GM12878 (cell line): ENCODE measurements at regions not wholly inside any gene's neighbourhood (a gene's known extent, or its start where the extent isn't known, plus 50 kb on each side); places are given as distances from the start of the nearest gene placed in this dataset.

Source experiments
- ATAC-seq: fragments of 200-7000 bp; cut with Tn5 transposase; 3 replicates; pipeline ENCODE4 v1.9.1; 2020; ENCODE audit warnings: mild to moderate bottlenecking, moderate library complexity
- BruUV-seq: library from RNA; stranded (reverse); fragments of 400-500 nt; replicated peaks from 2 replicates; lab custom pipeline; 2021; lab: Mats Ljungman, UMichigan
- CTCF ChIA-PET: fragments of 300-600 bp; sonication (Branson Sonifier 250); formaldehyde crosslinking; extraction: SDS; loops from one replicate; lab custom pipeline; 2021; ENCODE audit warnings: inconsistent platforms; lab: Yijun Ruan, JAX
- POLR2A ChIA-PET: fragments of 350-600 bp; formaldehyde crosslinking; extraction: SDS; loops from one replicate; lab custom pipeline; 2021; ENCODE audit warnings: inconsistent platforms; lab: Charles Lee
- RAD21 ChIA-PET: fragments of 300-600 bp; sonication (Branson Sonifier 250); formaldehyde crosslinking; loops from one replicate; lab custom pipeline; 2023; ENCODE audit warnings: antibody characterized with exemption; ENCODE audit not compliant: unreplicated experiment; lab: Charles Lee
- SMC1A ChIA-PET: fragments of 300-600 bp; sonication (Branson Sonifier 250); formaldehyde crosslinking; loops from one replicate; lab custom pipeline; 2023; ENCODE audit not compliant: unreplicated experiment, uncharacterized antibody; lab: Charles Lee
- DNase-seq: peaks from one replicate; pipeline ENCODE4 v3.0.0-alpha.2; 2011; ENCODE audit warnings: low read depth, low spot score
- FAIRE-seq: peaks from 3 replicates; lab custom pipeline; 2011; peaks lifted over from hg19 to GRCh38; lab: Jason Lieb, UNC
- H2AFZ ChIP-seq: 2 replicates; pipeline ENCODE4 v1.6.0; 2011; ENCODE audit warnings: low read depth, low read length, control low read depth; ENCODE audit not compliant: control insufficient read depth
- H3K27ac ChIP-seq: 2 replicates; pipeline ENCODE4 v1.5.1; 2011; ENCODE audit warnings: control low read depth; ENCODE audit not compliant: control insufficient read depth, insufficient read depth
- H3K27me3 ChIP-seq, 2 experiments: replicated peaks in 1 of 2; 2 replicates each; pipeline versions ENCODE4 v1.6.0 to v1.6.1; 2011; ENCODE audit warnings: low read length in 1 of 2; ENCODE audit not compliant: control insufficient read depth in 2 of 2, insufficient read depth in 2 of 2
- H3K36me3 ChIP-seq, 2 experiments: 2 replicates each; pipeline ENCODE4 v1.5.1; 2011; ENCODE audit warnings: low read length in 1 of 2; ENCODE audit not compliant: control insufficient read depth in 2 of 2, insufficient read depth in 2 of 2
- H3K4me1 ChIP-seq: 2 replicates; pipeline ENCODE4 v1.6.1; 2011; ENCODE audit warnings: mild to moderate bottlenecking, low read length, moderate library complexity, mixed read lengths; ENCODE audit not compliant: control insufficient read depth, insufficient read depth
- H3K4me2 ChIP-seq: 2 replicates; pipeline ENCODE4 v1.6.0; 2011; ENCODE audit warnings: control low read depth; ENCODE audit not compliant: control insufficient read depth, insufficient read depth
- H3K4me3 ChIP-seq: fragments of 200-600 bp; sonication (generic); 2 replicates; pipeline ENCODE4 v1.5.1; 2016
- H3K79me2 ChIP-seq: 2 replicates; pipeline ENCODE4 v1.6.0; 2011; ENCODE audit warnings: low read length; ENCODE audit not compliant: control insufficient read depth, insufficient read depth
- H3K9ac ChIP-seq: 2 replicates; pipeline ENCODE4 v1.8.0; 2011; ENCODE audit warnings: low read length, control low read depth, mixed read lengths; ENCODE audit not compliant: control insufficient read depth, insufficient read depth
- H3K9me3 ChIP-seq: replicated peaks from 3 replicates; pipeline ENCODE4 v1.5.1; 2011; ENCODE audit warnings: mild to moderate bottlenecking, low read length; ENCODE audit not compliant: control insufficient read depth, insufficient read depth
- H4K20me1 ChIP-seq: 2 replicates; pipeline ENCODE4 v1.6.0; 2011; ENCODE audit not compliant: control insufficient read depth, insufficient read depth
- BCL11A ChIP-seq: IDR thresholded peaks from 2 replicates; pipeline ENCODE4 v1.6.1; 2011; ENCODE audit warnings: low read depth, low read length
- FOXM1 ChIP-seq: IDR thresholded peaks from 2 replicates; pipeline ENCODE4 v1.6.1; 2012; ENCODE audit warnings: low read depth, mild to moderate bottlenecking, inconsistent platforms, low read length, moderate library complexity
- KAT2A ChIP-seq: conservative IDR thresholded peaks from 2 replicates; pipeline ENCODE4 v1.6.1; 2011; ENCODE audit warnings: low read depth, low read length; ENCODE audit not compliant: control insufficient read depth
- MEF2A ChIP-seq: IDR thresholded peaks from 2 replicates; pipeline ENCODE4 v1.6.1; 2011; ENCODE audit warnings: low read depth, mild to moderate bottlenecking, low read length, moderate library complexity; ENCODE audit not compliant: insufficient read depth
- POLR2AphosphoS5 ChIP-seq: IDR thresholded peaks from 2 replicates; pipeline ENCODE4 v1.6.1; 2011; ENCODE audit warnings: mild to moderate bottlenecking, low read length, inconsistent platforms
- RCOR1 ChIP-seq: conservative IDR thresholded peaks from 2 replicates; pipeline ENCODE4 v1.6.1; 2012; ENCODE audit warnings: low read depth, low read length, improper control_type of control experiment
- SMC3 ChIP-seq: IDR thresholded peaks from 2 replicates; pipeline ENCODE4 v1.6.1; 2011; ENCODE audit warnings: low read length, improper control_type of control experiment, borderline replicate concordance
- TAF1 ChIP-seq: IDR thresholded peaks from 2 replicates; pipeline ENCODE4 v1.6.1; 2011; ENCODE audit warnings: mild to moderate bottlenecking, low read depth, low read length, borderline replicate concordance
- ZNF217 ChIP-seq: fragments of 450-650 bp; IDR thresholded peaks from 2 replicates; pipeline ENCODE4 v1.6.1; 2017; ENCODE audit warnings: antibody characterized with exemption, mild to moderate bottlenecking
- WGBS: methylation state at CpG from one replicate; pipeline ENCODE4 v1.1.6; 2016; ENCODE audit warnings: low lambda C conversion rate; ENCODE audit not compliant: insufficient replicate concordance, insufficient coverage; ENCODE audit errors: missing lambda C conversion rate; 5-methylcytosine and 5-hydroxymethylcytosine counted together
- in situ Hi-C: fragments of 300-500 bp; cut with MboI; formaldehyde crosslinking; loops from 9 replicates; pipeline ENCODE4 v1.14.3; 2018; ENCODE audit warnings: mixed read lengths
- intact Hi-C: fragments of 100-400 bp; cut with micrococcal nuclease; formaldehyde crosslinking; loops from one replicate; pipeline ENCODE4 v1.14.2; 2022; ENCODE audit not compliant: unreplicated experiment
- TF ChIP-seq, protein P1 (sequence below): IDR thresholded peaks from 2 replicates; pipeline ENCODE4 v1.6.1; 2012; ENCODE audit warnings: mild to moderate bottlenecking, low read depth, low read length
- TF ChIP-seq, protein P2 (sequence below): fragments of 450-650 bp; conservative IDR thresholded peaks from 2 replicates; pipeline ENCODE4 v1.6.1; 2017; ENCODE audit warnings: mild to moderate bottlenecking, moderate library complexity

DNA sequence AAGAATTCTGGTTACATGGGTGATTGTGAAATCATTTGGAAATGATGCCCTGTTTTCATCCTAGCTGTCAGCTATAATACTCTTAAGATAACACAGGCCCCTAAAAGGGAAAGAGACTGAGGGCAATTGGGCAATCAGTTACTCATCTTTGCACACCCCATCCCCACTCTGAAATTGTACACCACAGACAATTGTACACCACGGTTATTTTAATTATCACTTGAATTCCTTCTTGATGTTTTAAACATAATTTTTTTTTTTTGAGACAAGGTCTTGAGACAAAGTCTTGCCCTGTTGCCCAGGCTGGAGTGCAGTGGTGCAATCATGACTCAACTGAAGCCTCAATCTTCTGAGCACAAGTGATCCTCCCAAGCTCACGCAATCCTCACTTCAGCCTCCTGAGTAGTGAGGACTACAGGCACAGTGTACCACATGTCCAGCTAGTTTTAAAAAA, 862.4 kb upstream of the ACVR2A start:
- WGBS: 60% methylated on average over 2 of the region's 2 CpGs
- ChIA-PET RAD21 (no interaction called here), CTCF (interaction anchor here (0.6 kb wide), 1 partner anchor 87 kb away, joined by 3 read pairs; no protein-coding TSS in a partner anchor), SMC1A (interaction anchor here (0.8 kb wide), 1 partner anchor 9 kb away, joined by 3 read pairs; no protein-coding TSS in a partner anchor), POLR2A (no interaction called here)
- Histone ChIP-seq H3K27me3 (no peaks in the 10 kb centered on the region), H3K9me3 (no peaks in the 10 kb centered on the region; the same call in 2 of the 3 replicates), H2AFZ (no peak overlapping the region), H3K4me2 (no peak overlapping the region), H3K36me3 (no peaks in the 10 kb centered on the region), H4K20me1 (no peaks in the 10 kb centered on the region), H3K27ac (no peak overlapping the region), H3K4me3 (no peak overlapping the region), H3K4me1 (no peaks in the 10 kb centered on the region), H3K79me2 (no peaks in the 10 kb centered on the region), H3K9ac (no peak overlapping the region)
- no TSS peak for BruUV-seq
- no peak for TF ChIP-seq TAF1
- no peak for TF ChIP-seq KAT2A
- no peak for TF ChIP-seq ZNF217
- no peak for TF ChIP-seq SMC3
- no peak for TF ChIP-seq FOXM1
- TF ChIP-seq, protein P1, sequence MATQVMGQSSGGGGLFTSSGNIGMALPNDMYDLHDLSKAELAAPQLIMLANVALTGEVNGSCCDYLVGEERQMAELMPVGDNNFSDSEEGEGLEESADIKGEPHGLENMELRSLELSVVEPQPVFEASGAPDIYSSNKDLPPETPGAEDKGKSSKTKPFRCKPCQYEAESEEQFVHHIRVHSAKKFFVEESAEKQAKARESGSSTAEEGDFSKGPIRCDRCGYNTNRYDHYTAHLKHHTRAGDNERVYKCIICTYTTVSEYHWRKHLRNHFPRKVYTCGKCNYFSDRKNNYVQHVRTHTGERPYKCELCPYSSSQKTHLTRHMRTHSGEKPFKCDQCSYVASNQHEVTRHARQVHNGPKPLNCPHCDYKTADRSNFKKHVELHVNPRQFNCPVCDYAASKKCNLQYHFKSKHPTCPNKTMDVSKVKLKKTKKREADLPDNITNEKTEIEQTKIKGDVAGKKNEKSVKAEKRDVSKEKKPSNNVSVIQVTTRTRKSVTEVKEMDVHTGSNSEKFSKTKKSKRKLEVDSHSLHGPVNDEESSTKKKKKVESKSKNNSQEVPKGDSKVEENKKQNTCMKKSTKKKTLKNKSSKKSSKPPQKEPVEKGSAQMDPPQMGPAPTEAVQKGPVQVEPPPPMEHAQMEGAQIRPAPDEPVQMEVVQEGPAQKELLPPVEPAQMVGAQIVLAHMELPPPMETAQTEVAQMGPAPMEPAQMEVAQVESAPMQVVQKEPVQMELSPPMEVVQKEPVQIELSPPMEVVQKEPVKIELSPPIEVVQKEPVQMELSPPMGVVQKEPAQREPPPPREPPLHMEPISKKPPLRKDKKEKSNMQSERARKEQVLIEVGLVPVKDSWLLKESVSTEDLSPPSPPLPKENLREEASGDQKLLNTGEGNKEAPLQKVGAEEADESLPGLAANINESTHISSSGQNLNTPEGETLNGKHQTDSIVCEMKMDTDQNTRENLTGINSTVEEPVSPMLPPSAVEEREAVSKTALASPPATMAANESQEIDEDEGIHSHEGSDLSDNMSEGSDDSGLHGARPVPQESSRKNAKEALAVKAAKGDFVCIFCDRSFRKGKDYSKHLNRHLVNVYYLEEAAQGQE: no peak
- TF ChIP-seq RCOR1: no peak
- no peak for TF ChIP-seq POLR2AphosphoS5
- TF ChIP-seq MEF2A: no peak
- TF ChIP-seq, protein P2, sequence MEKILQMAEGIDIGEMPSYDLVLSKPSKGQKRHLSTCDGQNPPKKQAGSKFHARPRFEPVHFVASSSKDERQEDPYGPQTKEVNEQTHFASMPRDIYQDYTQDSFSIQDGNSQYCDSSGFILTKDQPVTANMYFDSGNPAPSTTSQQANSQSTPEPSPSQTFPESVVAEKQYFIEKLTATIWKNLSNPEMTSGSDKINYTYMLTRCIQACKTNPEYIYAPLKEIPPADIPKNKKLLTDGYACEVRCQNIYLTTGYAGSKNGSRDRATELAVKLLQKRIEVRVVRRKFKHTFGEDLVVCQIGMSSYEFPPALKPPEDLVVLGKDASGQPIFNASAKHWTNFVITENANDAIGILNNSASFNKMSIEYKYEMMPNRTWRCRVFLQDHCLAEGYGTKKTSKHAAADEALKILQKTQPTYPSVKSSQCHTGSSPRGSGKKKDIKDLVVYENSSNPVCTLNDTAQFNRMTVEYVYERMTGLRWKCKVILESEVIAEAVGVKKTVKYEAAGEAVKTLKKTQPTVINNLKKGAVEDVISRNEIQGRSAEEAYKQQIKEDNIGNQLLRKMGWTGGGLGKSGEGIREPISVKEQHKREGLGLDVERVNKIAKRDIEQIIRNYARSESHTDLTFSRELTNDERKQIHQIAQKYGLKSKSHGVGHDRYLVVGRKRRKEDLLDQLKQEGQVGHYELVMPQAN: no peak
- TF ChIP-seq BCL11A: no peak
- ATAC-seq: no peak
- DNase-seq: no peak
- intact Hi-C loops (no loop called here), in situ Hi-C loops (no loop called here)
- no peak for FAIRE-seq
